ENCODE measurements at regions not wholly inside any gene's neighbourhood (a gene's known extent, or its start where the extent isn't known, plus 50 kb on each side); places are given as distances from the start of the nearest gene placed in this dataset.
A peak's percentile ranks its signal among the peaks of the same experiment; 100 is the strongest.

- no peak for DNase-seq
Measured at GRCh38 chr6:33862536-33862935, 58.7 kb upstream of the MLN start.

DNA sequence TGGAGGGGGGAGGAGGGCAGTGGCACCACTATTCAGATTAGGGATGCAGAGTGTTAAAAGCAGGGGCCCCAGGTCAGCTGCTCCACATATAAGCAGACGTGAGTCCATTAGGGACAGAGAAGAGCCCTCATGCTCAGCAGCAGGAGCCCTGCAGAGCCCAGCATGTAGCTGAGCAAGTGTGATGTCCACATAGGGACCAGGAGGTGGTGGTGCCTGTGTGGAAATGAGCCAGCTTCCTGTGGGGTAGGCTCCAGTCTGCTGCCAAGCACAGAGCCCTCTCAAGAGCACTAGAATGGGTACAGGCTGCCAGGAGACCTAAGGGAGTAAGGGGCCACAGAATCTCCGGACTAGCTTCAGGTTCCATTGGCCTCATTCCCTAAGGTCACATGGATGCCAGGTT, 57.9 kb upstream of the MLN start:
- DNase-seq, result peak; percentile 39

GRCh38 chr6:33860706-33861474, 57.1 kb upstream of the MLN start:
- peak; percentile 91 for DNase-seq

- no peak for DNase-seq
Measured at GRCh38 chr6:33860006-33860405, 56.2 kb upstream of the MLN start.

DNA sequence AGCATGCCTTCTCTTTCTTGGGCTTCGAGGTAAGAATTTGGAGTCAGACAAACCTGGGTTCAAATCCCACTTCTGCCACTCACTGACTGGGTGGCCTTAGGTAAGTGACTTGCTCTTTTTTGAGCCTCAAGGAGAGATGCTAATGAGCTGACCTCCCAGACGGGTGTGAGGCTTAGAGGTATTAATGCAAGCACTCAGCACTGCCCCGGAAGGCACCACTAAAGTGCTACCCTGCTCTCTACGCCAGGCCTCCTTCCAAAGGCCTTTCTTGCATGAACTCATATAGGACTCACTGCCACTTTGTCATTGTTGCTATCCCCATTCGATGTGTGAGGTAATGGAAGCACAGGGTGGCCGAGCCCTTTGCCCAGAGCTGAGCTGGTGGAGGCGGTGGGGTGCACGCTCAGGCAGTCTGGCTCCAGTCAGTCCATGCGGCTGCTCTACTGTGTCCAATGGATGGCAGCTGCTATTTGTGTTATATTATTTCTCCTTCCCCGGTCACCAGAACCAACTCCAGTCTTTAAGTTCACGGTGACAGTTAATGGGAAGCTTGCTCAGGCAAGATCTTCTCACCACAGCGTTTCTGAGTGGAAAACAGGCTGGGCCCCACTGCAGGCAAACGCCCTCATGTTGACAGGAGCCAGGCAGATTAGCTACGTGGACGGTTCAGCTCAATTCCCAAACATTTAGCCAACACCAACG, 55.2 kb upstream of the MLN start:
- no peak for DNase-seq

GRCh38 chr6:33857932-33858475, 54.2 kb upstream of the MLN start:
- DNase-seq, result no peak

GRCh38 chr6:33857093-33857931, 53.5 kb upstream of the MLN start:
- DNase-seq, result no peak

DNA sequence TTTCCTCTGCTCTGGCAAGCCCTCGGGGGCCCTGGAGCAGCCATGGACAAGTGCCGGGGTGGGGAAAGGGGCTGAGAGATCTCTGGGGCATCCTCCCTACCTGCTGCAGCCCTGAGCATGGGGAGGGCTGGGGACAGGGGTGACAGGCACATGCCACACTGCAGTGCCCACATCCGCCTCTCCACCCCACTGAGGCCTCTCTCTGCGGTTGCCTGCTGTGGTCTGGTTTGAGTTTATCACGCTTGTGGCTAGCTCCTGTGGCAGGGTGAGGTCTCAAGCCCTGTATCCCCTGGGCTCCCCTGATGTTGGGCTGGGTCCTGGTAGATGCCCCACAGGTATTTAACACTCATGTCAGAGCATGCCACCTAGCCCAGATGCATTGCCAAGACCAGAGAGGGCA, 52.9 kb upstream of the MLN start:
- DNase-seq, result no peak

GRCh38 chr6:33856031-33856590, 52.3 kb upstream of the MLN start:
- no peak for DNase-seq

- peak; percentile 92 for DNase-seq
Measured at GRCh38 chr6:33854572-33855030, 50.8 kb upstream of the MLN start.

- DNase-seq, result no peak
Measured at GRCh38 chr6:33853736-33854135, 49.9 kb upstream of the MLN start.
